H9 (cell line): ENCODE measurements at regions not wholly inside any gene's neighbourhood (a gene's known extent, or its start where the extent isn't known, plus 50 kb on each side); places are given as distances from the start of the nearest gene placed in this dataset.

Experiments
- DNase-seq: peaks from one replicate; pipeline ENCODE4 v3.0.0-alpha.2; 2017
- H2AFZ ChIP-seq: one replicate; pipeline ENCODE4 v1.6.1; 2013; ENCODE audit warnings: mild to moderate bottlenecking, low read length, control low read depth, moderate library complexity
- H2AK5ac ChIP-seq: 2 replicates; pipeline ENCODE4 v1.6.1; 2013; ENCODE audit warnings: low read length, control low read depth, mixed read lengths; ENCODE audit not compliant: insufficient read length
- H2BK120ac ChIP-seq: one replicate; pipeline ENCODE4 v1.6.1; 2013; ENCODE audit warnings: low read depth, mild to moderate bottlenecking, low read length, control low read depth, inconsistent platforms; ENCODE audit not compliant: poor library complexity, severe bottlenecking
- H2BK12ac ChIP-seq: 2 replicates; pipeline ENCODE4 v1.6.1; 2013; ENCODE audit warnings: low read length, control low read depth, mixed read lengths, low read depth; ENCODE audit not compliant: insufficient read length
- H2BK15ac ChIP-seq: 2 replicates; pipeline ENCODE4 v1.6.1; 2013; ENCODE audit warnings: low read depth, low read length, control low read depth
- H2BK20ac ChIP-seq: one replicate; pipeline ENCODE4 v1.6.1; 2013; ENCODE audit warnings: low read depth, mild to moderate bottlenecking, low read length, control low read depth, inconsistent platforms; ENCODE audit not compliant: poor library complexity, severe bottlenecking
- H2BK5ac ChIP-seq: 2 replicates; pipeline ENCODE4 v1.6.1; 2013; ENCODE audit warnings: low read length, control low read depth, mixed read lengths; ENCODE audit not compliant: insufficient read length
- H3K14ac ChIP-seq: 2 replicates; pipeline ENCODE4 v1.6.1; 2013; ENCODE audit warnings: low read length, control low read depth; ENCODE audit not compliant: insufficient read depth
- H3K18ac ChIP-seq: 2 replicates; pipeline ENCODE4 v1.6.1; 2013; ENCODE audit warnings: low read depth, mild to moderate bottlenecking, mixed read lengths, low read length, control low read depth; ENCODE audit not compliant: insufficient read length
- H3K23ac ChIP-seq: 2 replicates; pipeline ENCODE4 v1.6.1; 2013; ENCODE audit warnings: low read length, control low read depth, mixed read lengths, low read depth; ENCODE audit not compliant: insufficient read length
- H3K23me2 ChIP-seq: 2 replicates; pipeline ENCODE4 v1.6.1; 2013; ENCODE audit warnings: low read depth, mild to moderate bottlenecking, mixed read lengths, low read length, control low read depth; ENCODE audit not compliant: insufficient read length, poor library complexity, severe bottlenecking
- H3K27ac ChIP-seq: 2 replicates; pipeline ENCODE4 v1.5.1; 2013; ENCODE audit warnings: low read length, control low read depth, mixed read lengths, low read depth; ENCODE audit not compliant: insufficient read length
- H3K27me3 ChIP-seq: 2 replicates; pipeline ENCODE4 v1.6.1; 2013; ENCODE audit warnings: low read length, control low read depth, inconsistent platforms; ENCODE audit not compliant: insufficient read depth
- H3K4ac ChIP-seq: 2 replicates; pipeline ENCODE4 v1.6.1; 2013; ENCODE audit warnings: low read depth, mild to moderate bottlenecking, control low read depth, inconsistent platforms, low read length, moderate library complexity
- H3K4me1 ChIP-seq: 2 replicates; pipeline ENCODE4 v1.6.1; 2013; ENCODE audit warnings: low read length, control low read depth, inconsistent platforms; ENCODE audit not compliant: insufficient read depth
- H3K4me2 ChIP-seq: 2 replicates; pipeline ENCODE4 v1.6.1; 2013; ENCODE audit warnings: low read length, control low read depth, mixed read lengths; ENCODE audit not compliant: insufficient read length, insufficient read depth
- H3K56ac ChIP-seq: 2 replicates; pipeline ENCODE4 v1.6.1; 2013; ENCODE audit warnings: low read depth, mild to moderate bottlenecking, mixed read lengths, low read length, control low read depth; ENCODE audit not compliant: insufficient read length
- H3K79me1 ChIP-seq: 2 replicates; pipeline ENCODE4 v1.6.1; 2013; ENCODE audit warnings: low read depth, mild to moderate bottlenecking, moderate library complexity, low read length, control low read depth, inconsistent platforms; ENCODE audit not compliant: insufficient read depth, poor library complexity, severe bottlenecking
- H3K79me2 ChIP-seq: 2 replicates; pipeline ENCODE4 v1.6.1; 2013; ENCODE audit warnings: low read length, control low read depth, inconsistent platforms; ENCODE audit not compliant: insufficient read depth
- H3K9ac ChIP-seq: 2 replicates; pipeline ENCODE4 v1.6.1; 2013; ENCODE audit warnings: low read length, control low read depth, mixed read lengths; ENCODE audit not compliant: insufficient read length; ENCODE audit errors: extremely low read depth
- H3K9me3 ChIP-seq: one replicate; pipeline ENCODE4 v1.6.1; 2013; ENCODE audit warnings: low read depth, low read length, inconsistent platforms; ENCODE audit not compliant: control insufficient read depth
- H3T11ph ChIP-seq: one replicate; pipeline ENCODE4 v1.6.1; 2013; ENCODE audit warnings: mild to moderate bottlenecking, low read length, control low read depth, inconsistent platforms
- H4K20me1 ChIP-seq: one replicate; pipeline ENCODE4 v1.6.1; 2013; ENCODE audit not compliant: control insufficient read depth, insufficient read length, insufficient read depth
- H4K5ac ChIP-seq: 2 replicates; pipeline ENCODE4 v1.6.1; 2013; ENCODE audit warnings: low read depth, mild to moderate bottlenecking, mixed read lengths, low read length, control low read depth; ENCODE audit not compliant: insufficient read length
- H4K8ac ChIP-seq: replicated peaks from 2 replicates; pipeline ENCODE4 v1.6.1; 2013; ENCODE audit warnings: low read length, control low read depth, mixed read lengths, low read depth; ENCODE audit not compliant: insufficient read length
- H4K91ac ChIP-seq: 2 replicates; pipeline ENCODE4 v1.6.1; 2013; ENCODE audit warnings: low read depth, mild to moderate bottlenecking, moderate library complexity, mixed read lengths, low read length, control low read depth; ENCODE audit not compliant: insufficient read length
- H3K27ac Mint-ChIP-seq, 3 experiments: 2 replicates in 2 of 3; 3 replicates in 1 of 3; pipeline ENCODE4 v1.8.0; 2020 to 2021; ENCODE audit warnings: mixed read lengths in 3 of 3, mild to moderate bottlenecking in 1 of 3, moderate library complexity in 1 of 3
- H3K27me3 Mint-ChIP-seq: 2 replicates; pipeline ENCODE4 v1.8.0; 2021; ENCODE audit warnings: low read depth, mild to moderate bottlenecking, moderate library complexity, mixed read lengths
- H3K36me3 Mint-ChIP-seq, 3 experiments: 2 replicates in 2 of 3; 3 replicates in 1 of 3; pipeline ENCODE4 v1.8.0; 2020 to 2021; ENCODE audit warnings: low read depth in 3 of 3, mixed read lengths in 3 of 3; ENCODE audit not compliant: insufficient read depth in 1 of 3
- H3K4me1 Mint-ChIP-seq, 2 experiments: 2 replicates each; pipeline ENCODE4 v1.8.0; 2020; ENCODE audit warnings: mixed read lengths in 2 of 2
- H3K4me3 Mint-ChIP-seq, 2 experiments: 2 replicates in 1 of 2; 3 replicates in 1 of 2; pipeline ENCODE4 v1.8.0; 2020 to 2021; ENCODE audit warnings: mild to moderate bottlenecking in 2 of 2, mixed read lengths in 2 of 2, moderate library complexity in 1 of 2
- H3K9me3 Mint-ChIP-seq, 2 experiments: 2 replicates in 1 of 2; 3 replicates in 1 of 2; pipeline ENCODE4 v1.8.0; 2020; ENCODE audit warnings: mild to moderate bottlenecking in 2 of 2, mixed read lengths in 2 of 2, moderate library complexity in 1 of 2
- CTCF ChIP-seq: fragments of 200-600 bp; sonication (generic); conservative IDR thresholded peaks from 3 replicates; pipeline ENCODE4 v1.8.0; 2021; ENCODE audit warnings: antibody characterized with exemption, mild to moderate bottlenecking
- WGBS: extraction: QIAGEN DNeasy Blood & Tissue Kit; methylation state at CpG from one replicate; pipeline ENCODE4 v1.1.7; 2013; ENCODE audit warnings: missing lambda C conversion rate, low lambda C conversion rate, mixed read lengths; ENCODE audit not compliant: insufficient read length; ENCODE audit errors: extremely low coverage; 5-methylcytosine and 5-hydroxymethylcytosine counted together

DNA sequence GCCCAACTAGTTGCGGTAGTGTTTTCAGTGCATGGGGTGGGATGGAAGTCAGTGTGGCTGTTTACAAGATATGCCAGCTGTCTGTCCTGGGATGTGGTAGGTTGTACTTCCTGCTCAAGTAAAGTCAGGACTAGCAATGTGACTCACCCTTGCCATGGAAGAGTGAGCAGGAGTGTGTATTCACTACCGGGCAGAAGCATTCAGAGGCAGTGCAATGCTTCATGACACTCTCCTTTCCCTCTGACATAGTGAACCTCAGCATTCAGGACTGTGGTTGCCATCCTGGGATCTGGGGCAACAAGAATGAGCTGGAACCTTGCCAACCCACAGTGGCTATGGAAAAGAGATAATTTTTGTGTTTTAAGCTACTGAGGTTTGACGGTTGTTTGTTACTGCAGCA lies 68.9 kb downstream of the BOD1 start:
- Mint-ChIP-seq H3K4me3 (no peak overlapping the region), H3K4me1 (no peaks in the 10 kb centered on the region; a peak in 1 of 4 replicates), H3K36me3 (no peaks in the 10 kb centered on the region), H3K27ac (no peak overlapping the region; a peak in 1 of 7 replicates), H3K9me3 (no peaks in the 10 kb centered on the region), H3K27me3 (peaks cover 12% of the 10 kb centered on the region)
- H2AFZ ChIP-seq, result no peak overlapping the region
- no peaks in the 10 kb centered on the region for H3K23me2 ChIP-seq
- no peak overlapping the region for H3K4ac ChIP-seq
- H2BK15ac ChIP-seq, result no peak overlapping the region
- no peaks in the 10 kb centered on the region for H3K4me1 ChIP-seq
- no peak overlapping the region for H4K8ac ChIP-seq
- H2BK5ac ChIP-seq, result no peak overlapping the region
- H4K91ac ChIP-seq, result no peak overlapping the region
- no peaks in the 10 kb centered on the region for H3K27me3 ChIP-seq
- WGBS, result no CpG with 5 or more reads among the region's 3 CpGs
- no peak overlapping the region for H3K56ac ChIP-seq
- no peak overlapping the region for H4K5ac ChIP-seq
- no peaks in the 10 kb centered on the region for H3K79me1 ChIP-seq
- H2BK120ac ChIP-seq, result no peak overlapping the region
- H2AK5ac ChIP-seq, result no peak overlapping the region
- H3K4me2 ChIP-seq, result no peak overlapping the region
- H3K9me3 ChIP-seq, result no peaks in the 10 kb centered on the region
- no peak overlapping the region for H2BK20ac ChIP-seq
- H3K27ac ChIP-seq, result no peak overlapping the region
- no peak for TF ChIP-seq CTCF
- H4K20me1 ChIP-seq, result no peaks in the 10 kb centered on the region
- no peak overlapping the region for H3K23ac ChIP-seq
- no peaks in the 10 kb centered on the region for H3K79me2 ChIP-seq
- H3K9ac ChIP-seq, result no peak overlapping the region
- H3K18ac ChIP-seq, result no peak overlapping the region
- no peak overlapping the region for H3T11ph ChIP-seq
- DNase-seq, result no peak
- H2BK12ac ChIP-seq, result no peak overlapping the region
- H3K14ac ChIP-seq, result no peak overlapping the region
